Activated CD8-positive, alpha-beta memory T cell treated with anti-CD3 and anti-CD28 coated beads for 48 hours (primary cell): ENCODE measurements at regions not wholly inside any gene's neighbourhood (a gene's known extent, or its start where the extent isn't known, plus 50 kb on each side); places are given as distances from the start of the nearest gene placed in this dataset.
"Not testable (repeated sequence)": the region's sequence is repeated elsewhere in the genome, so short reads cannot be mapped to it uniquely, and the experiment has no call there.

Experiments
- DNase-seq, 3 experiments: peaks; one replicate each; pipeline ENCODE4 v3.0.0-alpha.2; 2020; ENCODE audit warnings: low read depth in 2 of 3, low spot score in 2 of 3

DNA sequence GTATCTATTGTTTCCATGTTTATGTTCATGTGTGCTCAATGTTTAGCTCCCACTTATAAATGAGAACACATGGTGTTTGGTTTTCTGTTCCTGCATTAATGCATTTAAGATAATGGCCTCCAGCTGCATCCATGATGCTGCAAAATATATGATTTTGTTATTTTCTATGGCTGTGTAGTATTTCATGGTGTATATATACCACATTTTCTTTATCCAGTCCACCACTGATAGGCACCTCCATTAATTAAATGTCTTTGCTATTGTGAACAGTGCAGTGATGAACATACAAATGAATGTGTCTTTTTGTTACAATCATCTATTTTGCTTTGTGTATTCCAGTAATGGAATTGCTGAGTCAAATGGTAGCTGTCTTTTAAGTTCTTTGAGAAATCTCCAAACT lies 329.4 kb upstream of the MAGI2 start:
- no peak for DNase-seq

DNA sequence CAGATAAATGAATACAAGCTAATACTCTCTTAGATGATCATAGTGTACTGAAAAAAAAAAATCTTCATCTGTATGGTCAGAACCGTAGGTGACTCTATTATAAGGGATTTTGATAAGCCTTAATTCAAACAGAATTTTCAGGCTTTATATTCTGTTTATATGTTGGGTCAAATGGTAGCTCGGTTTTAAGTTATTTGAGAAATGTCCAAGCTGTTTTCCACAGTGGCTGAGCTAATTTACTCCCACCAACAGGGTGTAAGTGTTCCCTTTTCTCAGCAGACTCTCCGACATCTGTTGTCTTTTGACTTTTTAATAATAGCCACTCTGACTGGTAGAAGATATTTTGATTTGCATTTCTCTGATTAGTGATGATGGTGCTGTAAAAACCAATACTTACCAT lies 328.8 kb upstream of the MAGI2 start:
- DNase-seq, result no peak

DNA sequence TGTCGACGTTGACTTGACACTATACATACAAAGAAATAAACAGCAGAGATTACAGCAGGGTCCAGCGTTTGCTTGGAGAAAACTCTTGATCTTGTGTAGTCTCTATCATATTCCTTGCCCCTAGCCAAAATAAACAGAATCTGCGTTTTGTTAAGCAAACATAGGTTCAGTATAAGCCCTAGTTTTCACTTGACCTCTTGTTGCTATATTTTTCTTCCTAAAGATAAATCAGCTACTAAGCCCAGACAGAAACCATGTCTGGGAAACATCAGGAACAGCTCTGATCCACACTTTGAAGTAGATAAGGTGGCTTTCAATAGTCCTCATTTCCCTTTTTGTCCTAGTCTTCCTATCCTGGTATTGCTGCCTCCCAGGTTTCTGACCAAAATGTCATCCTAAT lies 328.2 kb upstream of the MAGI2 start:
- no peak for DNase-seq

DNA sequence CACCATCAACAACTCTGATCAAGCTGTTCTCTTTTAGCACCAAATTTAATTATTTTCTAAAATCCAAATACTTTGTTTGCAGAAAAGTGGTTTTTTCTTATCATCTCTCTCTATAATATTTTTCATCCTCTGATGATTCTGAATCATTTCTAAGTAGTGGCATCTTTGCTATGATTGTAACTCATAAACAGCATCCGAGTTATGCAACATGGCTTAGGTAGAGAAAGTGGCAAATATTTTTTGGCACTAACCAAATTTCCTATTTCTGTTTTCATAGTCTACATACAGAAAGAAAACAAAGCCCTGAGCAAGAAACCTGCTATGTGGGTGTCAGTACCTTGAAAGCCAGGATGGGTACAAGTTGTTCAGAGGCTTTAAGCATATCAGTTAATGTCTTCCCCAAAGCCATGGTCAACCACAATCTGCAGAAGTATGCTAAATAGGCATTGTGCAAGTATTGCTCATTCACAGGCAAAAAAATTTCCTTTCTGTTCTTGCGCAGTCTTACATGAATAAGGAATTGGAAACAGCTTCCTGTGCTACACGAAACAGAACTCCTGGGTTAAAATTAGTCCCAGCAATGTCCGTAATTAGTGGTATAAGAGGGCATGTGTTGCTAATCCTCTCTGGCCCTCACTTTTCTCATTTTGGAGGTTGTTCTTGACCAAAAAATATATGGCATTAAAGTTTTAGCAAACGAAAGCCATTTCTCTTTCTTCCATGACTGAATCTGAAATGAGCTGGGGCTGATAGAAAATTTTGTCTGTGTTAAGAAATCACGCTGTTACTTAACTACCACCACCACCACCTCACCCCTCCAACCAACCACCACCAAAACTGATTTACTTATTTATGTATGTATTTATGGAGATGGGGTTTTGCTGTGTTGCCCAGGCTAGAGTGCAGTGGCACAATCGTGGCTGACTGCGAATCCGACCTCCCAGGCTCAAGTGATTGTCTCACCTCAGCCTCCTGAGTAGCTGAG lies 325.6 kb upstream of the MAGI2 start:
- DNase-seq, result no peak

DNA sequence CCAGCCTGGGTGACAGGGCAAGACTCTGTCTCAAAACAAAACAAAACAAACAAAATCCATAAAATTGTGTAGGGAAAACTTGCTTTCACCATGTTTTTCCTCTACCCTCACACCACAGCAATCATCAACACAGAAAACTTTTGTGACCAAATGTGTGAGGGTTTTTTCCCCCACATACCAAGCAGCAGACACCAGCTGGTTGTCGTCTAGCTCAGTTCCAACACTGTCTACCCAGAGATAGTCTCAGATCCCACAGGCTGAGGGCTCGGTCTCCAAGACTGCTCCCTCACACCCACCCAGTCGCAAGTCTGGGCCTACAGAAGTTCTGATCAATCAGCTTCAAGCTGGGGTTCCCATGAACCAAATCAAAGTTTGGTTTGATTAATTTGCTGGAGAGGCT lies 322.4 kb upstream of the MAGI2 start:
- DNase-seq, result no peak

DNA sequence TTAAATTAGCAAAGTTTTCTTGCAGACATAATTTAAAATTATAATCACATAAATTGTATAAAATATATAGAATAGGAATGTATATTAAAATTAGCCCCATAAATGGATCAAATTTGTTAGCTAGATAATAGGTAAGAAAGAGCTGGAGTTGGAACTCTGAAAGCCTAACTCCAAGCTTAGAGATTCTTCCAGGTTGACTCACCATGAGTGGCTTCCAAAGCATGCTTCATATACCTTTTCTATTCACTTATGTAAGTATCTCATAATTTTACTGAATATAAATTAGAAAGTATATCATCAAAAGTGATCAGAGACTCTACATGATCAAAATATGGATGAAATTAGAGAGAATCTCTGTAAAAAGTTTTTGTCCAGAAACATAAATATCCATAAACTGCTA lies 320.7 kb upstream of the MAGI2 start:
- DNase-seq, result no peak

DNA sequence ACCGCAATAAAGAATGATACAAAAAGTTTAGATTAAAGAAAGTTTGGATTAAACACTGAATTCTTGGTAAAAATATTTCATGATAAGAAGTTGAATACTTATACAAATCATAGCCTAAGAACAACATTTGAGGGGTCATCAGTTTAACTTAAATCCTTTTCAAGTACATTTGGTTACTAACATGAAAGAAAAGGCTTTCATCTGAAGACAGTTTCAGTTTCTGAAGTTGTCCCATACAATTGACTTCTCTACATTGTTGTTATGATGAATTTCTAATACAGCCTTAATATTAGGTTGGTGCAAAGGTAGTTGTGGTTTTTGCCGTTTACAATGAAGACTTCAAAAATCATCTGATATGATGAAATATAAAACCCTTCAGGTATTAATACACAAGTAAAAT lies 317.5 kb upstream of the MAGI2 start:
- no peak for DNase-seq

DNA sequence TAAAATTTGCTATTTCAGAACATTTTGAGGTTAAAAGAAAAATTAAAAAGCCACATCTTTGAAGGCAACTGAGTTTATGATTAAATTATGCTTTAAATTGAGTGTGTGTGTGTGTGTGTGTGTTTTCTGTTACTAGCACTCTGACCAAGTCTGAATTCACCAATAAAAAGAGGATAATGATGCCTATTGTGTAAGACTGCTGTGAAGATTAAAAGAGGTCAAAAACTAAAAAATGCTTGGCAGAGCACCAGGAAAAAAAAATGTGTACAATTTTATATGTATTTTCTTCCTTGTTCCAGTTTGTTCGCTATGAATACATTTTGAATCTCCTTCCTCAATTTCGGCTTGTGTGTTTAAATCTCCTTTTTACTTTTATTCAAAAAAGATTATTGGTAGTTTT lies 316.6 kb upstream of the MAGI2 start:
- no peak for DNase-seq

DNA sequence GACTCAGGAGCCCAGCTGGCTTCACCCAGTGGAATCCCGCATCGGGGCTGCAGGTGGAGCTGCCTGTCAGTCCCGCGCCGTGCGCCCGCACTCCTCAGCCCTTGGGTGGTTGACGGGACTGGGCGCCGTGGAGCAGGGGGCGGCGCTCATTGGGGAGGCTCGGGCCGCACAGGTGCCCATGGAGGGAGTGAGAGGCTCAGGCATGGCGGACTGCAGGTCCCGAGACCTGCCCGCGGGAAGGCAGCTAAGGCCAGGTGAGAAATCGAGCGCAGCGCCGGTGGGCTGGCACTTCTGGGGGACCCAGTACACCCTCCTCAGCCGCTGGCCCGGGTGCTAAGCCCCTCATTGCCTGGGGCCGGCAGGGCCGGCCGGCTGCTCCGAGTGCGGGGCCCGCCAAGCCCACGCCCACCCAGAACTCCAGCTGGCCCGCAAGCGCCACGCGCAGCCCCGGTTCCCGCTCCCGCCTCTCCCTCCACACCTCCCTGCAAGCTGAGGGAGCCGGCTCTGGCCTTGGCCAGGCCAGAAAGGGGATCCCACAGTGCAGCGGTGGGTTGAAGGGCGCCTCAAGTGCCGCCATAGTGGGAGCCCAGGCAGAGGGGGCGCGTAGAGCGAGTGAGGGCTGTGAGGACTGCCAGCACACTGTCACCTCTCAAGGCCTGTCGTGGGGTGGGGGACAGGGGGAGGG lies 314.6 kb upstream of the MAGI2 start:
- not testable (repeated sequence) for DNase-seq

DNA sequence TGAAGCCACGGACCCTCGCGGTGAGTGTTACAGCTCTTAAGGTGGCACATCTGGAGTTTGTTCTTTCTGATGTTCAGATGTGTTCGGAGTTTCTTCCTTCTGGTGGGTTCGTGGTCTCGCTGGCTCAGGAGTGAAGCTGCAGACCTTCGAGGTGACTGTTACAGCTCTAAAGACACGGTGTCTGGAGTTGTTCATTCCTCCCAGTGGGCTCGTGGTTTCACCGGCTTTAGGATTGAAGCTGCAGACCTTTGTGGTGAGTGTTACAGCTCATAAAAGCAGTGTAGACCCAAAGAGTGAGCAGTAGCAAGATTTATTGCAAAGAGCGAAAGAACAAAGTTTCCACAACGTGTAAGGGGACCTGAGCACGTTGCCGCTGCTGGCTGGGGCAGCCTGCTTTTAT lies 313.7 kb upstream of the MAGI2 start:
- not testable (repeated sequence) for DNase-seq

DNA sequence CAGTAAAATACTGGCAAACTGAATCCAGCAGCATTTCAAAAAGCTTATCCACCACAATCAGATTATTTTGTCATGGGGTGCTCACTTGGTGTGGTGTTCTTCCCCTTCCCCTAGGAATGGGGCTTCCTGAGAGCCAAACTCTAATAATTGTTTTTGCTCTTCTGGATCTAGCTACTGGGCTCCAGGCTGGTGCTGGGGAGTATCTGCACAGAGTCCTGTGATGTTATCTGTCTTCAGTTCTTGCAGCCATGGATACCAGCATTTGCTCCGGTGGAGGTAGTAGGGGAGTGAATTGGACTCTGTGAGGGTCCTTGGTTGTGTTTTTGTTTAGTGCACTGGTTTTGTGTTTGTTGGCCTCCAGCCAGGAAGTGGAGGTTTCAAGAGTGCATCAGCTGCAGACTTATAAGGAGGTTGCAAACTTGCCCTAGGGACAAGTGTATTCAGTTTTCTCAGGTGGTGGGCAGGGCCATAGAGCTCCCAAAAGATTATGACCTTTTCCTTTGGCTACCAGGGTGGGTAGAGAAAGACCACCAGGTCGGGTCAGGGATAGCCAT lies 308.5 kb upstream of the MAGI2 start:
- DNase-seq, result no peak

DNA sequence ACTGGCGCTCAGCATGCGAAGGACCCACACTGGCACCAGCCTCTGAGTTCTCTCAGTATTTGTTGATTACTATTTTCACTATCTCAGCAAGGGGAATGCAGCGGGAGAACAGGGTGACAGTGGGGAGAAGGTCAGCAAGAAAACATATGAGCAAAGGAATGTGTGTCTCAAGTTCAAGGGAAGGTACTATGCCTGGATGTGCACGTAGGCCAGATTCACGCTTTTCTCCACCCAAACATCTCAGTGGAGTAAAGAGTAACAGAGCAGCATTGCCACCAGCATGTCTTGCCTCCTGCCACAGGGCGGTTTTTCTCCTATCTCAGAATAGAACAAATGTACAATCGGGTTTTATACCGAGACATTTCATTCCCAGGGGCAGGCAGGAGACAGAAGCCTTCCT lies 297.5 kb upstream of the MAGI2 start:
- not testable (repeated sequence) for DNase-seq

DNA sequence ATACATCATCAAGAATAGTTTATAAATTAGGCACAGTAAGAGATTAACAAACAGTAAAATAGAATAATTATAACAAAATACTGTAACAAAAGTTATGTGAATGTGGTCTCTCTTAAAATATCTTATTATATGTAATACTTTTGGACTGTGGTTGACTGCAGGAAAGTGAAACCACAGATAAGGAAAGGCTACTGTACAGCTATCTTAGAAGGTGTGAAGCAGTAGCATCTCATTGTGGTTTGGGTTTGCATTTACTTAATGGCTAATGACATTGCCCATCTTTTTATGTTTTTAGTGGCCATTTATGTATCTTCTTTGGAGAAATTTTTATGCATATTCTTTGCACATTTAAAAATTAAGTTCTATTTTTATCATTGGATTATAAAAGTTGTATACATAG lies 296.4 kb upstream of the MAGI2 start:
- no peak for DNase-seq

DNA sequence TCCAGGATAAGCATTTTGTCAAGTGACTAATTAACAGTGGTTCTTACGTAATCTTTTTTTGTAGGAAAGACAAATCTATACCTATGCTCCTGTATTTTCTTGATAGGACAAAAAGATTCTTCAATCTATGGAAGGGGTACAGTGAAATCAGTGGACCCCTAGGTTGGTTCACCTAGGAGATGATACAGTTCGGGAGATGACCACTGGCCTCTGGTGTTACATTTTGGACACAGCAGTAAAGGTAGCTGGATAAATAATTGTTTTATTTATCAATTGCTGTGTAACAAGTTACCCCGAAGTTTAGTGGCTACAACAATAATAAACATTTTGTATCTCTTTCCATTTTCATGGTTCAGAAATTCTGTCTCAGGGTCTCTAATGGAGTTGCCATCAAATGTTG lies 288.2 kb upstream of the MAGI2 start:
- no peak for DNase-seq

DNA sequence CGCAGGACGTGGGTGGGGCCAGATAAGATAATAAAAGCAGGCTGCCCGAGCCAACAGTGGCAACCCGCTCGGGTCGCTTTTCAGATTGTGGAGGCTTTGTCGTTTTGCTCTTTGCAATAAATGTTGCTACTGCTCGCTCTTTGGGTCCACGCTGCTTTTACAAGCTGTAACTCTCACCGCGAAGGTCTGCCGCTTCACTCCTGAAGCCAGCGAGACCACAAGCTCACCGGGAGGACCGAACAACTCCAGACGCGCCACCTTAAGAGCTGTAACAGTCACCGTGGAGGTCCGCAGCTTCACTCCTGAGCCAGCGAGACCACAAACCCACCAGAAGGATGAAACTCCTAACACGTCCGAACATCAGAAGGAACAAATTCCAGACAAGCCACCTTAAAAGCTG lies 286.6 kb upstream of the MAGI2 start:
- DNase-seq, result no peak

DNA sequence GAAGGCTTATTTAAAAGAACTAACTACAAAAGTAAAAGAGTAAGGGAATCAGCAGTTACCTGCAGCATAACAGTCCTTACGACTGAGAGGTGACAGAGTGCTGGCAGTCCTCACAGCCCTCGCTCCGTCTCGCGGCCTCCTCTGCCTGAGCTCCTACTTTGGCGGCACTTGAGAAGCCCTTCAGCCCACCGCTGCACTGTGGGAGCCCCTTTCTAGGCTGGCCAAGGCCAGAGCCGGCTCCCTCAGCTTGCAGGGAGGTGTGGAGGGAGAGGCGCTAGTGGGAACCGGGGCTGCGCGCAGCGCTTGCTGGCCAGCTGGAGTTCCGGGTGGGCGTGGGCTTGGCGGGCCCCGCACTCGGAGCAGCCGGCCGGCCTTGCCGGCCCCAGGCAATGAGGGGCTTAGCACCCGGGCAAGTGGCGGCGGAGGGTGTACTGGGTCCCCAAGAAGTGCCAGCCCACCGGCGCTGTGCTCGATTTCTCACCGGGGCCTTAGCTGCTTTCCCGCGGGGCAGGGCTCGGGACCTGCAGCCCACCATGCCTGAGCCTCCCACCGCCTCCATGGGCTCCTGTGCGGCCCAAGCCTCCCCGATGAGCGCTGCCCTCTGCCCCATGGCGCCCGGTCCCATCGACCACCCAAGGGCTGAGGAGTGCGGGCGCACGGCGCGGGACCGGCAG lies 285.7 kb upstream of the MAGI2 start:
- not testable (repeated sequence) for DNase-seq

DNA sequence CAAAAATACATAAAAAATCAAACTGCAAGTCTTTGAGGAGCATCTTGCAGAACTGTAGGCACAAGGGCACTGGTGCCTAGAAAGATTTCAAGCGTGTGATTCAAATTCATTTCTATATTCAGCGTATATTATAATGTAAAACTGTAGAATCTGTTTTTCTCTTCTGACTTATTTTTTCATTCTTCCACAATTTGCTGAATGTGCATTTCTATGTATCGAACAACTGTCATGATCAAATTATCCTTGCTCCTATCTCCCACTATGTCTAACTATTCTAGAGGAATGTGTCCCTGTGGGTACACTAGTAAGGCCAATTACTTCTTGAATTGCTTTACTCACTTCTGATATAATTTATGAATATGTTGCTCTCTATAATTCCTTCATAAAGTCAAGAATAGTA lies 283.0 kb upstream of the MAGI2 start:
- no peak for DNase-seq

DNA sequence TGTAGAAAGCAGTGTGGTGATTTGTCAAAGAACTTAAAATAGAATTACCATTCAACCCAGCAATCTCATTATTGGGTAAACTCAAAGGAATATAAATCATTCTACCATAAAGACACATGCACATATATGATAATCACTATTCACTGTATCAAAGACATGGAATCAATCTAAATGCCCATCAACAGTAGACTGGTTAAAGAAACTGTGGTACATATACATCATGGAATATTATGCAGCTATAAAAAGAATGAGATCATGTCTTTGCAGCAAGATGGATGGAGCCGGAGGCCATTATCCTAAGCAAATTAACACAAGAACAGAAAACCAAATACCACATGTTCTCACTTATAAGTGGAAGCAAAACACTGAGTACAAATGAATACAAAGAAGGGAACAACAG lies 281.5 kb upstream of the MAGI2 start:
- no peak for DNase-seq

DNA sequence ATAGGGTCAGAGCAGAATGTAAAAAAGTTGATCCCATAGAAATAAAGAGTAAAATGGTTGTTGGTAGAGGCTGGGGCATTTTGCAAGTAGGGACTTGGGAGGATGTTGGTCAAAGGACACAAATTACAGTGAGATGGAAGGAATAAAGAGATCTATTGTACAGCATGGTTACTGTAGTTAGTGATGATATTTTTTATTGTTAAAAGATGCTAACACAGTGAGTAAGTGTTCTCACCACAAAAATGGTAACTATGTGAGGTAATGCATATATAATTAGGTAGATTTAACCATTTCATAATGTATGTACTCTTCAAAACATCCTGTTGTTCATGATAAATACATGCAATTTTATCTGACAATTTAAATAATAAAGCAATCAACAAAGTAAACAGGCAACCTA lies 280.7 kb upstream of the MAGI2 start:
- no peak for DNase-seq

DNA sequence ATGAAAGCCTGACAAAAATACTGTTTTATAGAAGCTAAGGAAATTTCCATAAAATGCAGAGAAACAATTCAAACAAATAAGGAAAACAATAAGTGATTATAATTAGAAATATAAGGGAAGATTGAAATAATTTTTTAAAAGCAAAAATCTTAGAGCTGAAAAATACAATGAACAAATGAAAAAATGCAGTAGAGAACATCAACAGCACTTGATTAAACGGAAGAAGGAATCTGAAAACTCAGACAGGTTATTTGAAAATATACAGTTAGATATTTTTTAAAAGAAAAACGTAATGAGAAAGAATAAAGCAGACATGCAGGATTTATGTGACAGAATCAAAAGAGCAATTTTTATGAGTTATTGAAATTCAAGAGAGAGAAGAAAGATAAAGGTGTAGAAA lies 279.1 kb upstream of the MAGI2 start:
- DNase-seq, result no peak

DNA sequence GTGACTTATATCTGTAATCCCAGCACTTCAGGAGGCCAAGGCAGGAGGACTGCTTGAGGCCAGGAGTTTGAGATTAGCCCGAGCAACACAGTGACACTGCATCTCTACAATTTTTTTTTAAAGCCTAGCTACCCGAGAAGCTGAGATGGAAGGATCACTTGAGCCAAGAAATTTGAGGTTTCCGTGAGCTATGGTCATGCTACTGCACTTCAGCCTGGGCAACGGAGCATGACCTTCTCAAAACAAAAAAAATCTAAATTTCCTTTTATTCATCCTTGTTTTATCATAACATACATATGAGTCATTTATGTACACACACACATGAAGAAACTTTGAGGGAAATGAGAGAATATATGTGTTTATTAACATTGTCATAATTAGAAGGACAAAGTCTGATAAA lies 277.5 kb upstream of the MAGI2 start:
- no peak for DNase-seq
